Caco-2 (cell line): ENCODE measurements at regions not wholly inside any gene's neighbourhood (a gene's known extent, or its start where the extent isn't known, plus 50 kb on each side); places are given as distances from the start of the nearest gene placed in this dataset.
"Not testable (repeated sequence)": the region's sequence is repeated elsewhere in the genome, so short reads cannot be mapped to it uniquely, and the experiment has no call there.

Source experiments
- BruUV-seq: library from RNA; stranded (reverse); fragments of 400-500 nt; replicated peaks from 2 replicates; lab custom pipeline; 2021; lab: Mats Ljungman, UMichigan
- CTCF ChIA-PET: fragments of 300-600 bp; sonication (Branson Sonifier 250); formaldehyde crosslinking; loops from one replicate; lab custom pipeline; 2022; ENCODE audit warnings: antibody characterized with exemption; lab: Charles Lee
- POLR2A ChIA-PET: fragments of 300-600 bp; sonication (Branson Sonifier 250); formaldehyde crosslinking; loops from one replicate; lab custom pipeline; 2022; ENCODE audit warnings: antibody characterized with exemption; lab: Charles Lee
- DNase-seq, 2 experiments: peaks; one replicate each; pipeline versions ENCODE4 v3.0.0 to v3.0.0-alpha.2; 2020 to 2022
- H3K27me3 ChIP-seq: replicated peaks from 2 replicates; pipeline ENCODE4 v1.6.0; 2011; ENCODE audit warnings: low read length; ENCODE audit not compliant: control insufficient read depth, insufficient read depth
- H3K36me3 ChIP-seq: 2 replicates; pipeline ENCODE4 v1.5.1; 2011; ENCODE audit warnings: low read length; ENCODE audit not compliant: control insufficient read depth, insufficient read depth
- H3K4me1 ChIP-seq: fragments of 250-450 bp; sonication (Bioruptor Pico); 2 replicates; pipeline ENCODE4 v1.5.1; 2020; ENCODE audit warnings: mild to moderate bottlenecking
- H3K4me3 ChIP-seq: 2 replicates; pipeline ENCODE4 v1.5.1; 2011; ENCODE audit warnings: low read depth, mild to moderate bottlenecking, control low read depth, low read length
- H3K9me3 ChIP-seq: fragments of 250-450 bp; sonication (Bioruptor Pico); 2 replicates; pipeline ENCODE4 v1.5.1; 2020; ENCODE audit warnings: mild to moderate bottlenecking, moderate library complexity
- H3K27ac Mint-ChIP-seq: one replicate; pipeline ENCODE4 v1.8.0; 2022; ENCODE audit warnings: mixed read lengths; ENCODE audit not compliant: unreplicated experiment
- H3K27me3 Mint-ChIP-seq: one replicate; pipeline ENCODE4 v1.8.0; 2022; ENCODE audit warnings: mixed read lengths; ENCODE audit not compliant: insufficient read depth, unreplicated experiment
- H3K36me3 Mint-ChIP-seq: one replicate; pipeline ENCODE4 v1.8.0; 2022; ENCODE audit warnings: mild to moderate bottlenecking, mixed read lengths; ENCODE audit not compliant: insufficient read depth, unreplicated experiment
- H3K4me1 Mint-ChIP-seq: one replicate; pipeline ENCODE4 v1.8.0; 2022; ENCODE audit warnings: low read depth, mixed read lengths; ENCODE audit not compliant: unreplicated experiment
- H3K4me3 Mint-ChIP-seq: one replicate; pipeline ENCODE4 v1.8.0; 2022; ENCODE audit warnings: mild to moderate bottlenecking, moderate library complexity, mixed read lengths; ENCODE audit not compliant: unreplicated experiment
- H3K9me3 Mint-ChIP-seq: one replicate; pipeline ENCODE4 v1.8.0; 2022; ENCODE audit warnings: mixed read lengths; ENCODE audit not compliant: unreplicated experiment
- intact Hi-C: fragments of 100-400 bp; cut with micrococcal nuclease; formaldehyde crosslinking; loops from one replicate; pipeline ENCODE4 v1.10.0; 2022; ENCODE audit not compliant: unreplicated experiment
- TF ChIP-seq, protein P1 (sequence below), 2 experiments: fragments of 200-600 bp in 1 of 2; IDR thresholded peaks; 1 replicate in 1 of 2; 2 replicates in 1 of 2; pipeline versions ENCODE4 v1.5.1 to v1.8.0; 2011 to 2022; ENCODE audit warnings: antibody characterized with exemption in 1 of 2, control low read depth in 1 of 2, inconsistent platforms in 1 of 2, low read depth in 1 of 2, low read length in 1 of 2, mild to moderate bottlenecking in 1 of 2, moderate library complexity in 1 of 2; ENCODE audit not compliant: insufficient read depth in 1 of 2, severe bottlenecking in 1 of 2, unreplicated experiment in 1 of 2

DNA sequence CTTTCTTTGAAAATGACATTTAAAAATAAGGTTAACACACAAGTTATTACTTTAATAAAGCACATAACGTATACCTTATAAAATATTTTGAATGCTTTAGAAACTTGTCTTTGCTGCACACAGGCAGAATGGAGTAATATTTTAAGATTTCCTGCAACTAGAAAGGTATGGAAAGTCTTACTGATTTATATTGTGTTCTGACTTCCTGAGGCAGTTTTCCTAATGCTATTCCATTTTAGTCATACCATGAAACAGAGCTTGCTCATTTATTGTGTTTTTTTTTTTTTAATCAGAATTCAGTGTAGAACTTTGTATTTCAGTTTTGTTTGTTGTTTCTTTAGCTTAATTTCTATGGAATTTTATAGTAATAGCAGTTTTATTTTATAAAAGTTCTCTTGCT is 60.9 kb upstream of the S1PR1 start:
- TF ChIP-seq, protein P1, sequence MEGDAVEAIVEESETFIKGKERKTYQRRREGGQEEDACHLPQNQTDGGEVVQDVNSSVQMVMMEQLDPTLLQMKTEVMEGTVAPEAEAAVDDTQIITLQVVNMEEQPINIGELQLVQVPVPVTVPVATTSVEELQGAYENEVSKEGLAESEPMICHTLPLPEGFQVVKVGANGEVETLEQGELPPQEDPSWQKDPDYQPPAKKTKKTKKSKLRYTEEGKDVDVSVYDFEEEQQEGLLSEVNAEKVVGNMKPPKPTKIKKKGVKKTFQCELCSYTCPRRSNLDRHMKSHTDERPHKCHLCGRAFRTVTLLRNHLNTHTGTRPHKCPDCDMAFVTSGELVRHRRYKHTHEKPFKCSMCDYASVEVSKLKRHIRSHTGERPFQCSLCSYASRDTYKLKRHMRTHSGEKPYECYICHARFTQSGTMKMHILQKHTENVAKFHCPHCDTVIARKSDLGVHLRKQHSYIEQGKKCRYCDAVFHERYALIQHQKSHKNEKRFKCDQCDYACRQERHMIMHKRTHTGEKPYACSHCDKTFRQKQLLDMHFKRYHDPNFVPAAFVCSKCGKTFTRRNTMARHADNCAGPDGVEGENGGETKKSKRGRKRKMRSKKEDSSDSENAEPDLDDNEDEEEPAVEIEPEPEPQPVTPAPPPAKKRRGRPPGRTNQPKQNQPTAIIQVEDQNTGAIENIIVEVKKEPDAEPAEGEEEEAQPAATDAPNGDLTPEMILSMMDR (IDR thresholded peaks at IDR 0.05; ENCODE audit: insufficient read depth in 1 of 2, low read depth in 1 of 2, low read length in 1 of 2, severe bottlenecking in 1 of 2, unreplicated experiment in 1 of 2) = no peak
- Mint-ChIP-seq H3K36me3 (no peaks in the 10 kb centered on the region), H3K4me1 (no peaks in the 10 kb centered on the region), H3K27me3 (peaks cover 14% of the 10 kb centered on the region), H3K27ac (no peak overlapping the region), H3K4me3 (no peak overlapping the region), H3K9me3 (no peaks in the 10 kb centered on the region)
- ChIA-PET CTCF (no interaction called here), POLR2A (no interaction called here)
- Histone ChIP-seq H3K9me3 (no peaks in the 10 kb centered on the region), H3K27me3 (no peaks in the 10 kb centered on the region), H3K4me3 (no peak overlapping the region), H3K36me3 (no peaks in the 10 kb centered on the region), H3K4me1 (no peaks in the 10 kb centered on the region)
- intact Hi-C loops = no loop called here
- no TSS peak for BruUV-seq
- no peak for DNase-seq

DNA sequence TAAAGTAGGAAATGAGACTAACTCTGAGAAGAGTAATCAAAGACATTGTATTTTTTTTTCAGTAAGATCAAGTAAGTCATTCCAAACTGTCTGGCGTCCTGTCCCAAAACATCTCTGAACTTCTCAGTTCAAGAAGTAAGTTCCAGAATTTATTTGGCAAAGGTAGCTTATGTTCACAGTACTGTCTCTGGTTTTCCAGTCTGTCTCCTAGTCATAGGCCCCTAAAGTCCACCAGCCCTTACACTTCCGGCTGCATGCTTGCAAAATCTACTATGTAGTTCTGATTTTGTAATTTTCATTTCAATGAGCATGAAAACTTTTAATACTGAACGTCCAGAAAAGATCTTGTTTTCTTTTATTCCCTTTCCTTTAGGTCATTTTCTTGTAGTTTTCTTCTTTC is 61.4 kb upstream of the S1PR1 start:
- ChIA-PET CTCF (no interaction called here), POLR2A (no interaction called here)
- no peak overlapping the region for H3K4me3 ChIP-seq
- Mint-ChIP-seq H3K27me3 (peaks cover 14% of the 10 kb centered on the region), H3K4me3 (no peak overlapping the region), H3K9me3 (no peaks in the 10 kb centered on the region), H3K36me3 (no peaks in the 10 kb centered on the region), H3K4me1 (no peaks in the 10 kb centered on the region), H3K27ac (no peak overlapping the region)
- H3K36me3 ChIP-seq = no peaks in the 10 kb centered on the region
- BruUV-seq = no TSS peak
- no peak for DNase-seq
- H3K4me1 ChIP-seq = no peaks in the 10 kb centered on the region
- no peaks in the 10 kb centered on the region for H3K27me3 ChIP-seq
- intact Hi-C loops = no loop called here
- TF ChIP-seq, protein P1 (IDR thresholded peaks at IDR 0.05; ENCODE audit: insufficient read depth in 1 of 2, low read depth in 1 of 2, low read length in 1 of 2, severe bottlenecking in 1 of 2, unreplicated experiment in 1 of 2) = no peak
- no peaks in the 10 kb centered on the region for H3K9me3 ChIP-seq

DNA sequence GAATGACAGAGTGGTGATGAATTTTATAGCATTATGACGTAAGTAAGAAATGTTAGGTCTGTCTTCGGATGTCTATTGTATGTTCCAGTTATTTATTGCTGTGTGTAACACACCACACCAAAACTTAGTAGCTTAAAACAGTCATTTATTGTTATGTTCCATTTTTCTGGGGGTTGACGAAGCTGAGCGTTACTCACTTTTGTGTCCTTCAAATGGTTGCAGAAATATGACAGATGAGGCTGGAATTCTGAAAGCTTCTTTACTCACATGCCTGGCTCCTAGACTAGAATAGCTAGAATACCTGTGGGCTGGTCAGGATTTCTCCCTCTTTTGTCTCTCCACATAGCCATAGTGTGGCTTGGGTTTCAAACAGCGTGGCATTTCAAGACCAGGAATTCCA is 62.1 kb upstream of the S1PR1 start:
- H3K4me3 ChIP-seq = no peak overlapping the region
- intact Hi-C loops = no loop called here
- CTCF ChIA-PET = no interaction called here
- no peaks in the 10 kb centered on the region for H3K4me1 Mint-ChIP-seq
- H3K9me3 Mint-ChIP-seq = no peaks in the 10 kb centered on the region
- H3K36me3 ChIP-seq = no peaks in the 10 kb centered on the region
- peaks cover 14% of the 10 kb centered on the region for H3K27me3 Mint-ChIP-seq
- DNase-seq = no peak
- POLR2A ChIA-PET = no interaction called here
- H3K4me1 ChIP-seq = no peaks in the 10 kb centered on the region
- H3K27me3 ChIP-seq = no peaks in the 10 kb centered on the region
- BruUV-seq = no TSS peak
- TF ChIP-seq, protein P1 (IDR thresholded peaks at IDR 0.05; ENCODE audit: insufficient read depth in 1 of 2, low read depth in 1 of 2, low read length in 1 of 2, severe bottlenecking in 1 of 2, unreplicated experiment in 1 of 2) = no peak
- H3K9me3 ChIP-seq = no peaks in the 10 kb centered on the region
- H3K27ac Mint-ChIP-seq = no peak overlapping the region
- no peak overlapping the region for H3K4me3 Mint-ChIP-seq
- no peaks in the 10 kb centered on the region for H3K36me3 Mint-ChIP-seq

DNA sequence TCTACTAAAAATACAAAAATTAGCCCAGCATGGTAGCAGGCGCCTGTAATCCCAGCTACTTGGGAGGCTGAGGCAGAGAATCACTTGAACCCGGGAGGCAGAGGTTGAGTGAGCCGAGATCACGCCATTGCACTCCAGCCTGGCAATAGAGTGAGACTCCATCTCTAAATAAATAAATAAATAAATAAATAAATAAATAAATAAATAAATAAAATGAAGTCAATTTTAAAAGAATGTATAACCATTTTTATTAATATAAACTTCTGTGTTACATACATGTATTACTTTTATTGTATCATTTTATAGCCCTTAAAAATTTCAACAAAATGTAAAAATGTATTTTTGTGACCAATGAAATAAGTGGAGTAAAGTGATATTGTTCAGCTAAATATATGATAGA is 62.5 kb upstream of the S1PR1 start:
- H3K4me1 Mint-ChIP-seq, H3K4me3 ChIP-seq, POLR2A ChIA-PET, intact Hi-C loops, H3K27me3 ChIP-seq, H3K4me3 Mint-ChIP-seq, H3K9me3 ChIP-seq, H3K36me3 Mint-ChIP-seq, H3K9me3 Mint-ChIP-seq, CTCF ChIA-PET, H3K27ac Mint-ChIP-seq, H3K4me1 ChIP-seq, H3K36me3 ChIP-seq, DNase-seq, BruUV-seq: not testable (repeated sequence)
- peaks cover 14% of the 10 kb centered on the region for H3K27me3 Mint-ChIP-seq
